Nephron (organoid): ENCODE measurements at regions not wholly inside any gene's neighbourhood (a gene's known extent, or its start where the extent isn't known, plus 50 kb on each side); places are given as distances from the start of the nearest gene placed in this dataset.
"Not testable (repeated sequence)": the region's sequence is repeated elsewhere in the genome, so short reads cannot be mapped to it uniquely, and the experiment has no call there.

ENCODE experiments used
- H3K27ac Mint-ChIP-seq, 3 experiments: 2 replicates each; pipeline ENCODE4 v1.8.0; 2020; ENCODE audit warnings: mixed read lengths in 3 of 3, mild to moderate bottlenecking in 2 of 3, moderate library complexity in 1 of 3
- H3K27me3 Mint-ChIP-seq: 2 replicates; pipeline ENCODE4 v1.8.0; 2021; ENCODE audit warnings: low read depth, mild to moderate bottlenecking, moderate library complexity, mixed read lengths
- H3K36me3 Mint-ChIP-seq: 2 replicates; pipeline ENCODE4 v1.8.0; 2020; ENCODE audit warnings: low read depth, mixed read lengths
- H3K4me1 Mint-ChIP-seq: 2 replicates; pipeline ENCODE4 v1.8.0; 2020; ENCODE audit warnings: mixed read lengths
- H3K4me3 Mint-ChIP-seq, 3 experiments: 2 replicates each; pipeline ENCODE4 v1.8.0; 2020; ENCODE audit warnings: mild to moderate bottlenecking in 3 of 3, mixed read lengths in 3 of 3, moderate library complexity in 2 of 3
- H3K9me3 Mint-ChIP-seq: 2 replicates; pipeline ENCODE4 v1.8.0; 2020; ENCODE audit warnings: mixed read lengths
- TF ChIP-seq, protein P1 (sequence below), 3 experiments: fragments of 200-600 bp; sonication (generic); IDR thresholded peaks; one replicate each; pipeline ENCODE4 v1.5.0; 2021; ENCODE audit warnings: antibody characterized with exemption in 3 of 3; ENCODE audit not compliant: unreplicated experiment in 3 of 3

DNA sequence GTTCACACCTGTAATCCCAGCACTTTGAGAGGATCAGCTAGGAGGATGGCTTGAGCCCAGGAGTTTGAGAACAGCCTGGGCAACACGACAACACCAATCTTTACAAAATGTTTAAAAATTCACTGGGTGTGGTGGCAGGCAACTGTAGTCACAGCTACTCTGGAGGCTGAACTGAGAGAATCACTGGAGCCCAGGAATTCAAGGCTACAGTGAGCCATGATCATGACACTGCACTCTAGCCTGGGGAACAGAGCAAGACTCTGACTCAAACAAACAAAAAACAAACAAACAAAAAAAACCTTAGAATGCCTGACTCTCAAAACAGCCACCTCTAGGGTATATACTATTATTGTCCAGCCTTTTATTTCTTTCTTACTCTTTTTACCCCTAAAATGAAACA, 56.5 kb upstream of the PAPSS2 start:
- H3K27me3 Mint-ChIP-seq: no peaks in the 10 kb centered on the region
- peaks cover 10% of the 10 kb centered on the region for H3K4me1 Mint-ChIP-seq
- H3K4me3 Mint-ChIP-seq: no peak overlapping the region
- TF ChIP-seq, protein P1, sequence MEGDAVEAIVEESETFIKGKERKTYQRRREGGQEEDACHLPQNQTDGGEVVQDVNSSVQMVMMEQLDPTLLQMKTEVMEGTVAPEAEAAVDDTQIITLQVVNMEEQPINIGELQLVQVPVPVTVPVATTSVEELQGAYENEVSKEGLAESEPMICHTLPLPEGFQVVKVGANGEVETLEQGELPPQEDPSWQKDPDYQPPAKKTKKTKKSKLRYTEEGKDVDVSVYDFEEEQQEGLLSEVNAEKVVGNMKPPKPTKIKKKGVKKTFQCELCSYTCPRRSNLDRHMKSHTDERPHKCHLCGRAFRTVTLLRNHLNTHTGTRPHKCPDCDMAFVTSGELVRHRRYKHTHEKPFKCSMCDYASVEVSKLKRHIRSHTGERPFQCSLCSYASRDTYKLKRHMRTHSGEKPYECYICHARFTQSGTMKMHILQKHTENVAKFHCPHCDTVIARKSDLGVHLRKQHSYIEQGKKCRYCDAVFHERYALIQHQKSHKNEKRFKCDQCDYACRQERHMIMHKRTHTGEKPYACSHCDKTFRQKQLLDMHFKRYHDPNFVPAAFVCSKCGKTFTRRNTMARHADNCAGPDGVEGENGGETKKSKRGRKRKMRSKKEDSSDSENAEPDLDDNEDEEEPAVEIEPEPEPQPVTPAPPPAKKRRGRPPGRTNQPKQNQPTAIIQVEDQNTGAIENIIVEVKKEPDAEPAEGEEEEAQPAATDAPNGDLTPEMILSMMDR (IDR thresholded peaks at IDR 0.05; ENCODE audit: unreplicated experiment in 3 of 3): no peak
- H3K36me3 Mint-ChIP-seq: no peaks in the 10 kb centered on the region
- no peaks in the 10 kb centered on the region for H3K9me3 Mint-ChIP-seq
- H3K27ac Mint-ChIP-seq: no peak overlapping the region

DNA sequence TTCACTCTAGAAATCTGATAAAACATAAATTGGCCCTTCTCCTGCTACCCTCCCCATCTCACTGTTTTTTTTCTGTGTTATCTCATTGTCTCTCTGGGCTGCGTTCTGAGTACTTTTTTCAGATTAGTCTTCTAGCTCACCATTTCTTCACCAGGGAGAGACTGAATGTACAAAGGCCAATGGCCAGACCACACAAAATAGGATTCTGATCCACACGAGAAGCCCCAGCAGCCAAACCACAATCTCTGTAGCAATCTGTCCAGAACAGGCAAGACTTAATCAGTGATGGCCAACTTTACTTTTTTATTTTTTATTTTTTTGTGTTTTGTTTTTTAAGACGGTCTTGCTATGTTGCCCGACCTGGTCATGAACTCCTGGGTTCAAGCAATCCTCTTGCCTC, 55.9 kb upstream of the PAPSS2 start:
- TF ChIP-seq, protein P1 (IDR thresholded peaks at IDR 0.05; ENCODE audit: unreplicated experiment in 3 of 3): no peak
- no peaks in the 10 kb centered on the region for H3K9me3 Mint-ChIP-seq
- H3K36me3 Mint-ChIP-seq: no peaks in the 10 kb centered on the region
- no peaks in the 10 kb centered on the region for H3K27me3 Mint-ChIP-seq
- no peak overlapping the region for H3K4me3 Mint-ChIP-seq
- no peak overlapping the region for H3K27ac Mint-ChIP-seq
- H3K4me1 Mint-ChIP-seq: peaks cover 14% of the 10 kb centered on the region

DNA sequence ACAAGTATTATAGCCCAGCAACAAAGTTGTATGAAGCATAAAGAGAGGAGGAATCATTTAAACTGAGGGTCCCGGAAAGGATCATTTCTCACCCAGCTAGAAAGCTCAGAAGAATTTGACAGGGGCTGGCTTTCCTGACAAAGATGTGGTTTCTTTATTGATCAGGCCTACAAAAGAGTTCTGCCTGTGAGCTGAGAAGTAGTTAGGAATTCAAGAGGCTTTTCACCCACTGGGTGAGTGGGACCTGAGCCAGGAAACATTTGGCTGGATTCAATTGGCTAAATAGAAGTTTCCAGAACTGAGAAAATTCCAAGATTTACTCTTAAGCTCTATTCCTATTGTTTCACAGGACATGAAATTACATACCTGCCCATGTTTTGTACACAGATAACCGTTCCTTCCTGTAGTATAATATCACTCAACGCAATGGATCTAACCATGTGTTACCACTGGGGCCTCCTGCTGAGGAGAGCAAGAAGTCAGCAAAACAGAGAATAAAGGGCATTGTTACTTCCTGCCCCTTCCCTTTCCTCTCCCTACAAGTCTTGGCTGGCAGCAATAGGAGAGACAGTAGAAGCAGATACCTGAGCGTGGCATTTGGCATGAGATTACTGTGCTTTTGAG, 53.9 kb upstream of the PAPSS2 start:
- Mint-ChIP-seq H3K4me1 (peaks cover 19% of the 10 kb centered on the region), H3K36me3 (no peaks in the 10 kb centered on the region), H3K9me3 (peaks cover 2% of the 10 kb centered on the region), H3K27ac (peak overlapping the region in 2 of 3 experiments; percentile 43 to 49), H3K4me3 (no peak overlapping the region), H3K27me3 (no peaks in the 10 kb centered on the region)
- TF ChIP-seq, protein P1 (IDR thresholded peaks at IDR 0.05; ENCODE audit: unreplicated experiment in 3 of 3): no peak

DNA sequence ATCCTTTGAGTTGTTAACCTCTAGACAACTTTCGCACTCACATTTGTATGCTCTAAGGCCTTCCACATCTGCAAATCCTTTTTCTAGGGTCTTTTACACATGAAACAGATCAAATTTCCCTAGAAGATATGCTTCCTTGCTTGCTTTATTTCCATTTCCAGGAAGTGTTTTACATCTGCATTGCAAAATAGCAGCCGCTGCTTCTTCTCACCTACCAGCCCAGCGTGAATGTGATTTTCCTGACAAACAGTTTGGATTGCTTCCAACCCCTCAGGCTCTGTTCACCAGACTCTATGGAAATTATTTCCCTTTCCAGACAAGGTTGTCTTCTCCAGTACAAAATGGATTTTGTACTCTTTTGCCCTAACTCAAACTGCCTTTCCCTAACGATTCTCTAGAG, 50.9 kb upstream of the PAPSS2 start:
- no peaks in the 10 kb centered on the region for H3K36me3 Mint-ChIP-seq
- TF ChIP-seq, protein P1 (IDR thresholded peaks at IDR 0.05; ENCODE audit: unreplicated experiment in 3 of 3): no peak
- H3K4me3 Mint-ChIP-seq: no peak overlapping the region
- no peaks in the 10 kb centered on the region for H3K27me3 Mint-ChIP-seq
- H3K4me1 Mint-ChIP-seq: peaks cover 19% of the 10 kb centered on the region
- peak overlapping the region; percentile 19 to 66 (median 33) for H3K27ac Mint-ChIP-seq
- H3K9me3 Mint-ChIP-seq: peaks cover 6% of the 10 kb centered on the region

DNA sequence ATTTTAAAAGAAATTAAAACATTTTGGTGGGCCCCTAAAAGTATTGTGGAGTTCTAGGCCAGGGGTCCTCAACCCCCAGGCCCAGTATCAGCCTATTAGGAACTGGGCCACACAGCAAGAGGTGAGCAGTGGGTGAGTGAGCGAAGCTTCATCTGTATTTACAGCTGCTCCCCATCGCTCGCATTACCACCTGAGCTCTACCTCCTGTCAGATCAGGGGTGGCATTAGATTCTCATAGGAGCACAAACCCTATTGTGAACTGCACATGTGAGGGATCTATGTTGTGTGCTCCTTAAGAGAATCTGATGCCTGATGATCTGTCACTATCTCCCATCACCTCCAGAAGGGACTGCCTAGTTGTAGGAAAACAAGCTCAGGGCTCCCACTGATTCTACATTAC, 50.1 kb upstream of the PAPSS2 start:
- H3K27me3 Mint-ChIP-seq, H3K9me3 Mint-ChIP-seq, H3K4me3 Mint-ChIP-seq, H3K36me3 Mint-ChIP-seq, H3K27ac Mint-ChIP-seq: not testable (repeated sequence)
- peaks cover 19% of the 10 kb centered on the region for H3K4me1 Mint-ChIP-seq
